ENCODE measurements at regions not wholly inside any gene's neighbourhood (a gene's known extent, or its start where the extent isn't known, plus 50 kb on each side); places are given as distances from the start of the nearest gene placed in this dataset.
"Not testable (repeated sequence)": the region's sequence is repeated elsewhere in the genome, so short reads cannot be mapped to it uniquely, and the experiment has no call there.

GRCh38 chr14:101083564-101084435 lies 180.3 kb upstream of the RTL1 start:
- no peak for FAIRE-seq

- no peak for FAIRE-seq
Measured at GRCh38 chr14:101084436-101084826, 180.9 kb upstream of the RTL1 start.

GRCh38 chr14:101086926-101087325 lies 183.4 kb upstream of the RTL1 start:
- no peak for FAIRE-seq

- FAIRE-seq = no peak
Measured at GRCh38 chr14:101087614-101088394, 184.3 kb upstream of the RTL1 start.

GRCh38 chr14:101088395-101088667 lies 184.8 kb upstream of the RTL1 start:
- FAIRE-seq = no peak

DNA sequence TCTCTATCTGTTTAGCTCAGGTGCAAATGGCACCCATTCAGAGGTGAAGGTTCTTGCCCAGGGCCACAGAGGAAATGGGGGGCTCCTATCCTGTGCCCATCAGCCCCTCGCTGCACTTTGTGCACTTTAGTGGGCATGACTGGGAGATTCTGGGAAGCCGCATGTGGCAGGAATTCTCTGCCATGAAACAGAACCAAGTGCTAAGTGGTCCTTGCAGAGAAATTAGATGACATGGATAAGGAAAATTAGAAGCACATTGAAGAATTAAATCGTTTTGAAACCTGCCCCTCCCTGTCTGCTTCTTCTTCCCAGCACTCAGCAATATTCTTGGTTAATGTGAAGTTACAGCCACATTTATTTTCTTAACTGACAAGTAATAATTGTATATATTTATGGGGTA lies 185.2 kb upstream of the RTL1 start:
- FAIRE-seq = no peak

GRCh38 chr14:101090478-101090877 lies 187.0 kb upstream of the RTL1 start:
- FAIRE-seq = not testable (repeated sequence)

- FAIRE-seq = no peak
Measured at GRCh38 chr14:101090976-101091375, 187.5 kb upstream of the RTL1 start.

DNA sequence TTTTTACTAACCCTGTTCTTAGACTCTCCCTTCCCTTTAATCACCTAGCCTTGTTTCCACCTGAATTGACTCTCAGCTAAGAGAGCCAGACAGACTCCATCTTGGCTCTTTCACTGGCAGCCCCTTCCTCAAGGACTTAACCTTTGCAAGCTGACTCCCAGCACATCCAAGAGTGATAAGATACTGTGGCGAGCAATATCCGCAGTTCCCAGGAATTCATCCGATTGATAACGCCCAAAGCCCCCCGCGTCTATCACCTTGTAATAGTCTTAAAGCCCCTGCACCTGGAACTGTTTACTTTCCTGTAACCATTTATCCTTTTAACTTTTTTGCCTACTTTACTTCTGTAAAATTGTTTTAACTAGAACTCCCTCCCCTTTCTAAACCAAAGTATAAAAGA lies 191.4 kb upstream of the RTL1 start:
- FAIRE-seq = not testable (repeated sequence)

DNA sequence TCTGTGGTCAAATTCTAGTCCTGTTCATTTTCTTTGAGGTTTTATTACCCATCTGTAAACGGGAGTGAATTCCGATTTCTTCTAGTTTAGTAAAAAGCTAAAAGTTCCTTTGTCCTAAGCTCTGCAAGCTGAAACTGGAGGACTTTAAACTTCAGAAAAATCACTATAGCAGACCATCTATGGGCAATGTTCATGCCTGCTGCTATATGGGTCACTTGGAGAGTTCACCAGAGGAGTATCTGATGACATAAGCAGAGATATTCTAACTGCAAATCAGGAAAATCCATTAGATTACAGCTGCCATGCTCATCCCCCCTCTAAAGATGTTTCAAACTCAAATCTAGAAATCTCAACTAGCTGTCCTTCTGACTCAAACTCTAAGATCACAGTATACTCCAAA lies 193.0 kb upstream of the RTL1 start:
- FAIRE-seq = no peak

DNA sequence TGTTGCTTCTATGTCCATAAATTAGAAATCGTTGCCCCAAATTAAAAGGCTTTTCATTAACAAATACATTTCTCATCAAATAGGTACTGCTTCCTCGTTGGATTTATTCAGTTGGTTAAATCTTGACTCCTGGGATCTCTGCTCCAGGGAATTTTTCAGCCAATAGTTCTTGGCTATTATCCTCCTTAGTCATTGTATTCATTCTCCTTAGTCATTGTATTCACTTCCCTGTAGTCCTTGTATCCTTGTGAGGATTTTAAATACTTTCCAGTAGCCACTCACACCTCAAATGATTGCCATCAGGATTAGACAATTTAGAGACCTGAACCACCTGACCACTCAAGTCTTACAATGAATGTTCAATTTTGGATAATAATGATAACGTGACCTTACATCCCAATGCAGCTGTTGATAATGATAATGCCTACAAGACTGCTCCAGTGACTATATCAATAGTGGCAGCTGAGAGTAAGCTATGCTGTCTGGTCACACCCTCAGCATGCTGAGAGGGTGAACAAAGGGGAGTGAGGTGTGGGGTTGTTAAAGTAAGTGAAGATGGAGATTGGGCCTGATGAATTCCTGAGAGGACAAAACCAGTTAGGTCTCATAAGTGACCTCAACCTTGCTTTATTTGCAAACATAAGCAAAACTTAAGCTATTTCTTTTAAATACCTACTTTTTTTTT lies 193.7 kb upstream of the RTL1 start:
- no peak for FAIRE-seq

DNA sequence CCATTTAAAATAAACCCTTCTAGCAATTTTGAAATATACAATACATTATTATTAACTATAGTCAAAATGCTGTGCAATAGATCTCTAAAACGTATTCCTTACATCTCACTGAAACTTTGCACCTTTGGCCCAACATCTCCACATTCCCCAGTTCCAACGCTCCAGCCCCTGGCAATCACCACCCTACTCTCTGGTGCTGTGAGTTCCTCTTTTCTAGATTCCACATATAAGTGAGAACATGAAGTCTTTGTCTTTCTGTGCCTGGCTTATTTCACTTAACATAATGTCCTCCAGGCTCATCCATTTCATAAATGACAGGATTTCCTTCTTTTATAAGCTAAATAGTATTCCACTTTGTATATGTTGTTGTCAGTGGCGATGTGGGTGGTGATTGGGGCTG lies 194.7 kb upstream of the RTL1 start:
- no peak for FAIRE-seq

DNA sequence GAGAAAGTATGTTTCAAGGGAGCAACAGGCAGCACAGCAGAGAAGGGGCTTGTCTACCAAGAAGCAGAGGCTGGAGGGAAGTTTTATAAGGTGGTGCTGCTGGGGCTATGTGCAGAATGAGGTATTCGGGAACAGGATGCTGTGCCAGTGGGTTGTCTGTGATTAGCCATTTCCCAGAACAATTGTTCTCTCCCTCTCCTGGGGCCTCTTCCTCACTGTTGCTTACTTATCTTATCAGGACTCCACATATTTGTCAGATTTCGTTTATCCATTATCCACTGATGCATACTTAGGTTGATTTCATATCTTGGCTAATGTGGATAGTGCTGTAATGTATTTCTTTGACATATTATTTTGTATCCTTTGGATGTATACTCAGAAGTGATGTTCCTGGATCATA lies 195.1 kb upstream of the RTL1 start:
- FAIRE-seq = no peak

GRCh38 chr14:101101456-101102056 lies 198.0 kb upstream of the RTL1 start:
- no peak for FAIRE-seq

DNA sequence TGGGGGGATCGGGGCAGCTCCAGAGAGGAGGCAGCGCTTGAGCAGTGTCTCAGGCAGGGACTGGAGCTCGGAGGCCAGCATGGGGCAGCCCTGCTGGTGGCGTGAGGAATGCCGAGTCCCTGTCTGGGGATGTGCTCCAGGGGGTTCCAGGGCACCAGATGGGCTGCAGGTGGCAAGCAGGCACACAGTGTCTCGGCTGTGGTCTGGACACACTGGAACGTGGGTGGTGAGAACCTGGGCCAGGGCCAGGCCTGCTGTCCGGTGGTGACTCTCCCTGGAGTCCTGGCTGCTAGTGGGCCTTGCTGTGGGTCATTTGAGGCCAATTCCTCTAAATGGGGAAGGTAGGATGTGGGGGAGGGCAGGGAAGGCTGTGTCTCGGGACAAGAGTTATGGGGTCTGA lies 199.4 kb upstream of the RTL1 start:
- FAIRE-seq = no peak

DNA sequence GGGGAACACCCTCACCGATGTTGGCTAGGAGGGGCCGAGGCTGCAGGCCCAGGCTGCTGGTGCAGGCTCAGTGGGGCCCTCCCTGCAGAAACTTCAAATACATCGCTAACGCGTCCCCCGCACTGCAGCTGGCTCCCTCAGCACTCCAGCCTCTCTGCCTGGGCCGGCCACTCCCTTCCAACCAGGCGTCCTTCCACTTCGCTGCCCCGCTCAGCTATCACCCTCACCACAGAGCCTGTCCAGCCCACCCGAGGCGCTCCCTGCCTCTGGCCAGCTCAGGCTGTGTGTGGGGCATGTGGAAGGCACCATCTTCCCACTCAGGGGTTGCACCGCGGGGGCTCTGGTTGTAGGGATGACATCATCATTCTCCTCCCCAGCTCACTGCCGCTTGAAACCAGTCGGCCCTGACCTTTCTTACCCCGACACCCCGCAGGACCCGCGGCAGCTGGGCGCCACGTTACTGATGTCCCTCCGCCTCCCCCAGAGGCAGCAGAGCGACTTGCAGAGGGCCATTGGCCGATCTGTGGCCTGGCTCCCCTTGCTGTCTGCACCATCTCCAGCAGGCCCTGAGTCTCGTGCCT lies 199.9 kb upstream of the RTL1 start:
- FAIRE-seq = no peak

DNA sequence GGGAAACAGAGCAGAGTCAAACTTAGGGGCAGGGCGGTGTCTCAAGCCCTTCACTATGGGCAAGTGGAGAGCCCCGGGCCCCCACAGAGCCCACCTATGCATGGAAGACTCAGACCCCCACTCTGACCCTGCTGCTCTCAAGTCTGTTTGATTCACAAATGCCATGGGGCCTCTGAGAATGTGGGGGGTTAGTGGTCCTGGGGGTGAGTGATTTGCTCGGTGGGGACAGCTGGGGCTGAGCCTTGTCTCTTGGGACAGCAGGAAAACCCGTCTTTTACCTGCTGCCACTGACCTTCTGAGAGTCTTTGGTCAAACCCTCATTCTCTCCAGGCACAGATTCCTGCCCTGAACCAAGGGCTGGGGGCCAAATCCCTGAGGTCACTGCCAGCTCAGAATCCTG lies 201.0 kb upstream of the RTL1 start:
- no peak for FAIRE-seq

GRCh38 chr14:101105045-101105444 lies 201.5 kb upstream of the RTL1 start:
- no peak for FAIRE-seq

DNA sequence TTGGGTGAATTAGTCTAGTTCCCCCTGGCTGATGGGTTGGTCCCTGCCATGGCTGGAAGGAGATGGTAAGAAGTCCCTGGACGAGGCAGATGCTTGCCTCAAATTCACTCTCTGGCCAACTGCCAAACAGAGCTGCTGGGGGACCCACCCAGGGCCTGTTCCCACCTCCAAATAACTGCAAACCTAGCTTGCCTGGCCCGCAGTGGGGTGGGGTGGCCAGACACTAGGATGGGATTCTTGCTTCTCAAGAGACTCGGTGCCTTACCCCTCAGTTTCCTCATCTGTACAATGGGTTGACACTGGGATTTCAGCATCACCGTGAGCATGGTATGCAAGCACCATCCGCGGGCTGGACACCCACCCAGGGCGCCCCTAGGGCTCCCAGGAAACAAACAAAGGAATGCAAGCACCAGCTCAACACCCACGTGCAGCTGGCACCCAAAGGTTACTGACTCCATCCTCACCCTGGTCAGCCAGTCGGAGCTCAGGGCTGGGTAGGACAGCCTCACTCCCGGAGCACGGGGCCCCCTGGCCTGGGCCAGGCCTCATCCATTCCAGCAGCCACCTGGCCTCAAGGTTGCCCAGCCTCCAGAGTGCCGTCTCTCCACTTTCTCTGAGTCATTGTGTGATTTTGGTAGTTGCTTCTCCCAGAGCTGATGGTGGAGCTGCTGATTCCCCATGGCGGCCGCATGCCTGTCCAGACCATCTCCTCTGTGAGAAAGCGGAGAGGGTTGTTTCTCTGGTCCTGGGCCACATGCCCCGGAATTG lies 205.2 kb upstream of the RTL1 start:
- no peak for FAIRE-seq

DNA sequence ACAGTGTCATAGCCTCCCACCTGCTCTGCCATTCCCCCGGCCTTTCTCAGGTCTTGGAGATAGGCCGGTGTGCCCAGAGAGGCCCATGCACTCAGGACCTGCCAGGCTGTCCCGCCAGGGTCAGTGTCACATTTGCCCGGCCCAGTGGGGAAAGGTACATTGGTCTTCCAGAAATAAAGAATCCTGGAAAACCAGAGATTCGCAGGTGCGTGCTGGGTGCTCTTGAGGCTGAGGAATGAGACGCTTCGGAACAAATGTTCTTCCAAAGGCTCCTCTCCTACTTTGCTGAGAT lies 205.8 kb upstream of the RTL1 start:
- no peak for FAIRE-seq

DNA sequence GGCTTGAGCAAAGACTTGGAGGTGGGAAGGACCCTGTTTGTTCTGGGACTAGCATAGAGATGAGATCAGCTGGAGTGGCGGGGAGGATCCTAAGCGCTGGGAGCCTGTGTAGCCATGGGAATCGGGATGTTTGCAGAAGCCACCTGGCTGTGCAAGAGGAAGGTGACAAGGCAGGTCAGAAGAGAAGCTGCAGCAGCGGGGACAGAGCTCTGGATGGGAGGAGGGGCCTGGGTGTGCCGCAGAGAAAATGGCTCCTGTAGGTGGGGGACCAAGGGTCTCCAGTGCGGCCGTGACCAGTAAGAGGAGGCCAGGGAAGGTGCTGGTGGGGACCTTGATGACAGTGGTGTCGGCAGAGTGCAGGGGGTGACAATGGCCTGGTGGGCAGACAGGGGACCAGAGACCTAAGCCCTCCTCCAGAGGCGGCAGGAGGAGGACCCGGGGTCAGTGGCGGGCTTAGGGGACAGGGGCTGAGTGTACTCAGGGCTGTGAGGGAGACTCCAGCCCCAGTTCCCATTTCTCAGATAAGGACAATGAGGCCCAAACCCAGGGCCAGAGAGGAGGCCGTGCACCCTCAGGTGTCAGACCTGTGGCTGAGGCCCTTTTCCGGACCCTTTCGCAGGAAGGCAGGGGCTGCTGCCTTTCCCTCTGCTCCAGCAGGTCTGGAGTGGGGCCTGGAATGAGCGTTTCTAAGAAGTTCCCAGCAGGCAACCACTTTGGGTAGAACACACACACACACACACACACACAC lies 206.6 kb upstream of the RTL1 start:
- no peak for FAIRE-seq
